ENCODE measurements at regions not wholly inside any gene's neighbourhood (a gene's known extent, or its start where the extent isn't known, plus 50 kb on each side); places are given as distances from the start of the nearest gene placed in this dataset.
"Not testable (repeated sequence)": the region's sequence is repeated elsewhere in the genome, so short reads cannot be mapped to it uniquely, and the experiment has no call there.

DNA sequence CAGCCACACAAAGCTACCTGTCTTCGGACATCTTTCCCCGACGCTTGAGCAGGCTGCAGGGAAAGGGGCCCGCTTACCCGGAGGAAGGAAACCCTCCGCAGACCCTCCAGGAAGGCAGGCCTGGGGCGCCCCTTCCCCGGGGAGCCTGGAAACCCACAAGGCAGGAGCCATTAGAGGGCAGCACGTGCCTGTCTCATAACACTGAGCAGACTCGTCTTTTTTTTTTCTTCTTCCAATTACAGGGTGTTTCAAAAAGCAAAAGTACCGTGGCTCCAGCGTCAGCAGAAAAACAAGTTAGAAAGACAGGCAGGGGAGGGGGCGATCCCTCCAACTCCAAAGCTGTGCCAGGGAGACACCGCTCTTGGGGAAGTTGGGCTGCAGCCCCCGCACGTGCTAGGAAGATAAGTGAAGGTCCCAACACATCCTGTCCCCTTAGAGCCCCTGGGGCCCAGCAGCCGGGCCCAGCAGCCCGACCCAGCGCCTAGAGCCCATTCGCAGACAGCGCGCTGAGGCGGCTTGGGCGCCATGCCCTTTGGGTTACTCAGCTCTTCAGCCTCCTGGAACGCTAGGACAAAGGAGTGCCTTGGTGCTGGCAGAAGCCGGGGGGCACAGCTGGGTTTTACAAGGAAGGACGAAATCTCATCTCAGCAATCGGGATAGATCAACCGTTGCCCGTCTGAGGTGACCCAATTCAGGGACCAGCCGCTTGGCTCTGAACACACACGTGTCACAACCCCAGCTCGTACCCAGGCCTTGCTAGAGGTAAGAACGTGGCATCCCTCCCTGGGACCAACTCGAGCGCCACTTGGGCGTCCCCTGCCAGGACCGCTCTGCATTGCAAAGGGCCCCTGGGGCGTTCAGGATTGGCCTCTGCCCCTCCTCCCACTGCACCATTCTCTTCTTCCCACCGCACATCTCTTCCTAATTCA is 136.3 kb downstream of the LY86 start:
- DNase-seq (ENCODE audit: low spot score), result peak; percentile 67

- no peak for DNase-seq (ENCODE audit: low spot score)
Measured at GRCh38 chr6:6725468-6726209, 137.1 kb downstream of the LY86 start.

- no peak for DNase-seq (ENCODE audit: low spot score)
Measured at GRCh38 chr6:6728169-6728941, 139.8 kb downstream of the LY86 start.

- no peak for DNase-seq (ENCODE audit: low spot score)
Measured at GRCh38 chr6:6729971-6730370, 141.5 kb downstream of the LY86 start.

GRCh38 chr6:6730831-6731230 is 142.3 kb downstream of the LY86 start:
- no peak for DNase-seq (ENCODE audit: low spot score)

GRCh38 chr6:6734479-6735465 is 146.3 kb downstream of the LY86 start:
- DNase-seq (ENCODE audit: low spot score), result no peak

DNA sequence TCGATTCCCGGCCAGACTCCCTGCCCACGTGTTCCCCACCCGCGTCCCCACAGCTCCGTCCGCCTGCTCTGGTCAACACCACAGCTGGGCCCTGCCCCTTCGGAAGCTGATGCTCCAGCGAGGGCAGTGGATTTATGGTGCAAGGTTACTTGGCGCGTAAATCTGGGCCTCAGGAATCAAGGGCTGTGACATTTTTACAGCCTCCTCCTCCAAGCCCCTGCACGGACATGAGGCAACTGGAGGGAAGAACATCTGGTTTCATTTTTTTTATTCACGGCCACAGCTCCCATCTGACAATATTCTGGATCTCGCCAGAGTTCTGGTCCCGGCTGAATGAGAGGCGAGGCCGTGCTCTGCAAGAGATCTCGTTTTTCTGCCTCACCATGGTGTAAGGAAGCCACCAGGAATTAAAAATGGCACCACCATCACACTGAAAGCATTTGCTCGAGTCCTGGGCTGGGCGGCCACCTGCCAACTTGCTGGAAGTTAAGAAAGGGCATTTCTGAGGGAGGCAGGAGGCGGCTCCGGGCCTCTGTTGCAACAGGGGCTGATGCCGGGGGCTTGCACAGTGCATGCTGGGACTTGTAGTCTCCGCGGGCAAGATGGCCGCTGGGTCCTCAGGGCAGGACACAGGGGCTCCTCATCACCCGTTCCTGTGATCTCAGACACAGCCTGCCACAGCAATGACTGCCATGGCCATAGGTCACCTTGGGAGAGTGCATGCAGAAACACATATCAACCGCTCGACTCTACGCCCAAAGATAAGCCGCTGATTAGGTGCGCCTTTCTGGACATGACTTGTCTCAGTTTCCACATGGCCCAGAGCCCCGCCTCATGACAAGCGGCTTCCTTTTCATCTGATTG is 148.5 kb downstream of the LY86 start:
- no peak for DNase-seq (ENCODE audit: low spot score)

DNA sequence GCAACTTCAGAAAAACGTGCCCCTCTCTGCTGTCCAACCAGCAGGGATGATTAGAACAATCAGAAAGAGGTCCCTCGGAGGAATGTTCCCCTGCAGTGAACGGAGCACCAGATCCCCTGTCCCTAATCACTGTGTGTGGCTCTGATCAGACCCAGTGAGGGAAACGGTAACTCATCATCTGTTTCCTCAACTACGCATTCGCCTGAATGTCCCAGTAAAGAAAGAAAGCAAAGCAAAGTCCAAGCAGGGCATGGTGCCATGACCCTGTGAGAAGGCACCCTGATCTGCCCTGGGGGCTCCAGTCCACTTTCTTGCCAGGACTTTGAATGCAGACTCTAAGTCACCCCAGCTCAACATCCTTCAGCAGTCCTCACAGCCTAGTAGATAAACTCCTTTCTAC is 149.2 kb downstream of the LY86 start:
- DNase-seq (ENCODE audit: low spot score), result no peak

DNA sequence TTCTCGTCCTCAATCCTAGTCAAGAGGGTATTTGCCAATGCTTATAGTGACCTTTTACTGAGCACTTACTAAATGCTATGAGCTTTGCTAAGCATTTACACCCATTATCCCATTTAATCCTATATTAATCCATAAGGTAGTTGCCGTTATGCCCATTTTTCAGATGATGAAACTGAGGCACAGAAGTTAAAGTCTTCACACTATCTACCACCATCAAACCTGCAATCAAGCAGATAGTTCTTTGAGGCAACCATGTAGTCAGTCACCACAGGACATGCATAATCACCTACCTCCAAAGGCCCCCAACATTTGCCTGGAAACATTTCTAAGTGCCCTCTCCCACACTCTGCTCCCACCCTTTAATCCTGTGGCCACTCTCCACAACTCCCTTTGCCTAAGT is 149.6 kb downstream of the LY86 start:
- no peak for DNase-seq (ENCODE audit: low spot score)

DNA sequence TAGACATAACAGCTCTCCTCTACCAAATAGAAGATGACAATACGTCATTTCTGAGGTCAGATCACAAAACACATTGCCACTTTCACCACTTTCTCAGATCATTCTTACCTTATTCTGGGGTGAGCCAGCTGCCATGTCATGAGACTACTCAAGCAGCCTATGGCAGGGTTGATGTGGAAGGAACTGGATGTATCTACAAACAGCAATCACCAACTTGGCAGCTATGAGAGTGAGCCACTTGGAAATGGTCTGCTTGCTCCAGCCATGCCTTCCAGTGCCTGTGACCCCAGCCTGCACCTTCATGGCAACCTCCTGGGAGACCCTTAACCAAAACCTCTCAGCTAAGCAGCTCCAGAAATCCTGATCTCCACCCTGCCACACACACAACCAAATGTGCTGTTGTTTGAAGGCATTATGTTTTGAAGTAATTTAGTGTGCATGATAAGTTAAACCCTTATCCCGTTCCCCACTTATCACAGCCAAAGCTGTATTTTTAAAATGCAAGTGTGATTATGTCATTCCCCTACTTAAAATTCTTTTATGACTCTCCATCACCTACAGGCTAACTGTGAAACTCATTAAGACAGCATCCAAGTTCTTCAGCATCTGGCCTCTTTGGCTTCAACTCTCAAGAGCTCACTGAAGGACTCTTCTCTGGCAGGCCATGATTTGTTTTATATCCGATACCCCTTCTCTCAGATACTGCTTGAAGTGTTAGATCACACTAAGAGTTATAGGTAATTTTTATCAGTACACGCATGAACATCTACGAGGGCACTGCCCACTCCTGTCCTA is 150.6 kb downstream of the LY86 start:
- DNase-seq (ENCODE audit: low spot score), result no peak

- no peak for DNase-seq (ENCODE audit: low spot score)
Measured at GRCh38 chr6:6740595-6740994, 152.1 kb downstream of the LY86 start.

- no peak for DNase-seq (ENCODE audit: low spot score)
Measured at GRCh38 chr6:6741264-6741663, 152.7 kb downstream of the LY86 start.

DNA sequence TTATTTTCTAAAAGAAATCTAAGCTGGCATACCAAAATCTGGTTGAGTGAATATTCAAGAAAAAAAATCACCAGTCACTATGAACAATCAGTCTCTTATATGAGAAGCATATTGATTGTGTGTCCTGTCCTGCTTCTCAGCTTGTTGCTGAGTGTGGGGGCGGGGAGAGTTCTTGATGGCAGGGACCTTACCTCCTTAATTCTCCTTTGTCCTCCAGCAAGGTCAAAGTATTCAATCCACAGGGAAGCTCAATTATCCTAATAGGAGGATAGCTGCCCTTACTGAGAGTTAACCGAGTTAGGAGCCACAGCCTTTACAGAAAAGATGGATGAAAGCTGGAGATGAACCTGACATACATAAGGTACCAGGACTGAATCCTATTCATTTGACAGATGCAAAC is 154.0 kb downstream of the LY86 start:
- DNase-seq (ENCODE audit: low spot score), result no peak

DNA sequence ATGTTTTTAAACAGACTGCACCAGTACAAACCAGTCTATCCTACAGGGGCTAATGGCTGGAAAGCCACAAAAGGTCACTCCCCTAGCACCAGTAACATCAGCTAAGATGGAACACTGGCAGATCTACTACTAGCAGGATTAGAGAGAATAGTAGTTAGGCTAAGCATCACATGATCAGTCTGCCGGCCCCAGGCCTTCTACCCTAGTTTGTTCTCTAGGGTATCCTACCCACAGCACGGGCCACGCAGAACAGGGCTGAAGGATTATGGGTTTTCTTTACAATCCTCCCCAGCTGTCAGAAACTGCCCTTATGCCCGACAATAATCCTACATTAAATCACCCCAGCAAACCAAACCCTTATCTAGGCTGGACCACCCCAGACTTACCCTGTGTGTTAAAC is 156.0 kb downstream of the LY86 start:
- DNase-seq (ENCODE audit: low spot score), result no peak

GRCh38 chr6:6745637-6746332 is 157.3 kb downstream of the LY86 start:
- DNase-seq (ENCODE audit: low spot score), result not testable (repeated sequence)

DNA sequence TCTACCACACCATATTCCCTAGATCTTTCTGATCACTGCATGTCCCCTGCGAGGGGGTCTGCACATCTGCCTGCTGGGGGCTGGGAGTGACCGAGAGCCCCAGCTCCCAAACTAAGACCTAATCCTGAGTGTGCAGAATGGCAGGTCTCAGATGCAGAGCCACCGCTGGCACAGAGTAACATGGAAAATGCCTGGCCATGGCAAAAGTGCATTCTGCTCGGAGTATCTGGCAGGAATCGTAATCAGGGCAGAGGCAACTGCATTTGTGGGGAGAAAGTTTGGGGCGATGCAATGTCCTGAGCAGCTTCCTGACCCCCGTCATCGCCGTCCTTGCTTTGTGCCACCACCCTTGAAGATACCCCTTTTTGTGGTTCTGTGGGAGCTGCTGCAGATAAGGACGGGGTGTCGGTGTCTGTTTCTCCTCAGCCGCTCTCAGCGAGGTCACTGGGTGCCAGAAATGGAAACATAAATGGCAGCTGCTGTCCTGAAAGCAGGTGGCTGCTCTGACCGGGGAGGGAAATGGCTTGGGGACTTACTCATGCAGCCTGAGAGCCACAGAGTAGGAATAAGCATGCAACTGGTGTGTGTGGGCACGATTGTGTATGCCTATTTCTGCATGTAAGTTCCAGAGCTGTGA is 157.9 kb downstream of the LY86 start:
- no peak for DNase-seq (ENCODE audit: low spot score)

- no peak for DNase-seq (ENCODE audit: low spot score)
Measured at GRCh38 chr6:6746970-6747338, 158.4 kb downstream of the LY86 start.

- DNase-seq (ENCODE audit: low spot score), result no peak
Measured at GRCh38 chr6:6747371-6747770, 158.9 kb downstream of the LY86 start.
